Epithelial cell of prostate (primary cell): ENCODE measurements at regions not wholly inside any gene's neighbourhood (a gene's known extent, or its start where the extent isn't known, plus 50 kb on each side); places are given as distances from the start of the nearest gene placed in this dataset.

Experiments used
- DNase-seq: peaks from one replicate; pipeline ENCODE4 v3.0.0-alpha.2; 2011; ENCODE audit warnings: low read depth, low spot score
- H3K27ac ChIP-seq: fragments of 450-650 bp; 2 replicates; pipeline ENCODE4 v1.5.1; 2017; ENCODE audit warnings: mild to moderate bottlenecking

DNA sequence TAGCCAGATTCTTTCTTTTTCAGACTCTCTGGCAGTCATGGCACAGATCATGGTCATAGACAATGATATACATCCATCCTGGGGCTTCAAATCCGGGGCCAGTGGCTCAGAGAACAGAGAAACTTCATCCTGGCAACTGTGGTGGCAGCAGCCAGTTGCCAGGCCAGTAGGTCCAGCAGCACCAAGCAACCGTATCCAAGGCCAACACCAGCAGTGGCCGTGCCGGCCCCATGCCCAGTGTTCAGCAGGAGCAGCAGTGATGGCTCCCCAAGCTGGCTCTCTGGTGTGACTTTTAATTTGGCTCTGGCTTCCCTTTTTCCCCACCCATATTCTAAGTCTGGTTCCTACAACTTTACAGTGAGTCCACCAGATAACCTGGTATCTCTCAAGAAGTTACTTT lies 300.5 kb downstream of the DEPDC1B start:
- H3K27ac ChIP-seq = no peak overlapping the region
- no peak for DNase-seq

DNA sequence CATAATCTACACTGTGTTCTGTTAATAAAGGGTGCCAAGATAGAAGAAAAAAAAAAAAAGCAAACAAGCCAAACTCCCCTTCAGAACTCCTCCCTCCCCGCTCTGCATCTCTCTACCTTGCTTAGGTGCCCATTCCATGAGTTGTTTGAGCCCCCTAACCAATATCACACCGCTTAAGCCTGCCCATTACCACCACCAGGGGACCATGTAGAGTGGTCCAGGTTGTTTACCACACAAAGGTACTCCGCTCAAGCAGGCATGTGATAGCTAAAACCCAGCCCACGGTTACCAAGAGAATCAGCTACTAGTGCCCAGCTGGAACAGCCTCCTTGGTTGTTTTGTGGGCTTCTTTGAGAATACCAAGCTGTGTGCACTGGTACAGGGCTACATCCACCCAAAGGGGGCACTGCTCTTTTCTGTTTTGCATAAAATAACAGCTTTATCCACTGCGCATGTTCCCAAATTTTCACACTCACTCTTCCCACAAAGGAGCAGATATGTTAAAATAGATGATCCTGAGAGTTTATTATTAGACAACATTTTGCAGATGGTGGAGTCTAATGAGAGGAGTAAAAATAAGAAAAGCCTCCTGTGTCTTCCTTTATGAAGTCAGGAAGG lies 304.1 kb downstream of the DEPDC1B start:
- no peak overlapping the region for H3K27ac ChIP-seq
- no peak for DNase-seq

DNA sequence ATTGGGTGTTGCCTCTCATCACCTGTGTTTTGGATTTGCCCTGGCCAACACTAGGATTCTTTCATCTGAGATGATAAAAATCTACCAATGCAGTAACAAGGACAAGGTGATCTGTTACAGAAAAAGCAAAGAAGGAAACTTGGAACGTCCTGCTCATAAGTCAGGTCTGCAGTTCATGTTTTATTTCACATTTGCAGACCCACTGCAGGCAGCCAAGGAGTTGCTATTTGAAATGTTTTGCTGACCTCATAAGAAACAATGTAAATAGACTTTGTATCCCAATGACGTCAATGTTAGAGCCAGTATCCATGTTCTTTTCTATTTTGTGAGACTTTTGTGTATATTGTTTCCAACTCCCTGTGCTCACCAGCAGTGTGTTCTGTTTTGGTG lies 312.9 kb downstream of the DEPDC1B start:
- H3K27ac ChIP-seq = no peak overlapping the region
- DNase-seq = no peak

DNA sequence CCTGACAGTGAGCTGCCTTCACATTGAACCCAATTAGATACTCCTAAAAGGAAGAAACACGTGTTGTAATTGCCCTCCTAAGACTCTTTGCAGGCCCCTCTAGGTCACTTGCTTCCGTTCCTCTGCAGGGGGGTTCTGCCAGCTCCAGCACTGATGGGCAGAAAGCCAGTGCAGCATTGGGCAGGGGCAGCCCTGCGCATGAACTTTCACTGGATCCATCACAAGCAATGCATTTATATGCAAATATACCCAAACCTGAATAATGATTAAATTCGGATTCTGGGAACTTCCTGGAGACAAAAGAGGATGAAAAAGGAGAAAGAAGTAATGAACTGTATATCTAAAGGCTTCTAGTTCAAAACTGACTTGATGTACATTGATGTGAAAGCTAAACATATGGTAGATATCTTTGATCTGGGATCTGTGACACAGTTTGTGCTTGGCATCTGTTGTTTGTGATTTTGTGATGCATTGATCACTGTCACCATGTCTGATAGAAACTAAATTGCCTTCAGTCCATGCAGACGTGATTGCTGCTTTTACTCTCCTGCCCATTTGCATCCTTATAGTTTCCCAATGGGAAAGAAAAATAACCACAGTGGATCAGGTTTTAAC lies 313.4 kb downstream of the DEPDC1B start:
- no peak for DNase-seq
- H3K27ac ChIP-seq = no peak overlapping the region

DNA sequence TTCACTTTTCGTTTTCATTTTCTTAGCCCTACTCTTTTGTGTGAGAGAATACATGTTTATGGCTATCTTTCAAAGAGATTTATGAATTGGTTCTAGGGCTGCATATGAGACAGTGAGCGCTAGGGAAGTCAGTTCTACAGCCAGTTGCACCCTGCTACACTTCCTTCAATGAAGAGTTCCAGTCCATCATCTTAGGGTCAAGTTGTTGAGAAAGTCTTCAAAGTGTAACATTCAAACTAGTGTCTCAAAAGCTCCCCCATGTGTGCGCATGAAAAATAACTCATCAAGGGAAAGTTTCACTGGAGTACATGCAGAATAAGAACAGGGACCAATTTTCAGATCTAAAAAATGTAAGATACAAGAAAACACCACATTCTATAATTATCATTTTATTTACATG lies 317.2 kb downstream of the DEPDC1B start:
- H3K27ac ChIP-seq = no peak overlapping the region
- no peak for DNase-seq

DNA sequence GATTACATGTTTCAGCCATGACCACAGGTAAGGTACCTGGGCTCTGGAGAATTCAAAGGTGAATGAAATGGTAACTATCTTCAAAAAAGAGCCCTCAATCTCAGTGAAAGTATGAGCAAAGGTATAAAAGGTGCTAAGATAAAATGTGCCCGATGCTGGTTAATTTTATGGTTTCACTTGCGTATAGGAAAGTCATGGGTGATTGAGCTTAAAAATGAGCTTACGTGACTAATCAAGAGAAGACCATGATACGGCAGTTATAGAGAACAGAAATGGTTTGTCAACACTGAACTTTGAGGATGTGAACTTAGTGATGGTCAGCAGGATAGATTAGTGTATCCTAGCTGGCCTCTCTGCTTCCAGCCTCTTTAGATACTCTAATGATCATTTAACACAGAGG lies 320.1 kb downstream of the DEPDC1B start:
- no peak for DNase-seq
- no peak overlapping the region for H3K27ac ChIP-seq

DNA sequence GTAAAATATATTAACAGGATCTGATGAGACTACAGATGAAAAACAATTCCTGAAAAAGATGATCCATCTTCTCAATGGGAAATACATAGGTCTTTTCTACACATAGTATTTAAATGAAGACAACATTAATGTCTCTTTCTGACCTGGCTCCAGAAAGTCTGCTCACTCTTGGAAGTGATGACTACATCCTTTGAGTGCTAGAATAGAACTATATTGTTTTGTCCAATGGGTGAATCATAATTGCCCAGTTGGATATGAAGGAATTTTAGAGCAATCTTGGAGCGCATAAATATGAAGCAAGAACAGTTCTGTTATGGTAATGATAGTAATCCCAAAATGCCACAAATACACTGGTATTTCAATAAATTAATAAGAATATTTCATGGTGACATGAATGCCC lies 322.1 kb downstream of the DEPDC1B start:
- no peak overlapping the region for H3K27ac ChIP-seq
- no peak for DNase-seq

DNA sequence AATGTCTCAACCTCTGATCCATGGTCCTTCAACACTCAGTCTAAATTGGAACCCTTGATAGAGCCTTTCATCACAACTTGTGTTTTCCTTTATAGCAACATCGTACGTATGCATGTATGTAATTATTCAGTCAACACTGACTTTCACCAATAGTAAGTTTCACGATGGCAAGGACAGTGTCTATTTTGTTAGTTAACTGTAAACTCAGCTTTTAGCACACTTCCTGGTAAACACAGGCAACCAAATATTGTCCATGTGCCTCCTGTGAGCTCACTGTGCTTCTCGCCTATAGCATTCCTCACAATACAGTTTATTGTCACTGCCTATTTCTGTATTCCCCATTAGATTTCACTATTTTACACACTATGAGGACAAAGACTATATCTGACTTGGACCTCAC lies 323.1 kb downstream of the DEPDC1B start:
- H3K27ac ChIP-seq = no peak overlapping the region
- DNase-seq = no peak

DNA sequence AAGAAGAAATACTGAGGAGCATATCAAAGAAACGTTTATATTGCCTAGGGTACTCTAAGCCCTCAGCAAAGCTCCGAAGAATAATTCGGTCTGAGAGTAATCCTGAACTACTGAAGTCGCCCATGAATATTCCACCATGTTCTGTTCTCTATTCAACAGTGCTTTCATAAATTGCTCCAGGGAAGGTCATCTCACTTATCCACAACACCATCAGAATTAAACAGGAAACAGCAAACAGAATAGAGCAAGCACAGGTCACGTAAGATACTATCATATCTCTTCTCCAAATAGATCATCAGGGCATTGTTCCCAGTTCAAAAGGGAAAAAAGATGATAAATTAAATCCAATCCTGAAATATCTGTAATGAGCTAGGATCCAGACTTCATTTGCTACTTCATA lies 325.6 kb downstream of the DEPDC1B start:
- no peak for DNase-seq
- H3K27ac ChIP-seq = no peak overlapping the region

DNA sequence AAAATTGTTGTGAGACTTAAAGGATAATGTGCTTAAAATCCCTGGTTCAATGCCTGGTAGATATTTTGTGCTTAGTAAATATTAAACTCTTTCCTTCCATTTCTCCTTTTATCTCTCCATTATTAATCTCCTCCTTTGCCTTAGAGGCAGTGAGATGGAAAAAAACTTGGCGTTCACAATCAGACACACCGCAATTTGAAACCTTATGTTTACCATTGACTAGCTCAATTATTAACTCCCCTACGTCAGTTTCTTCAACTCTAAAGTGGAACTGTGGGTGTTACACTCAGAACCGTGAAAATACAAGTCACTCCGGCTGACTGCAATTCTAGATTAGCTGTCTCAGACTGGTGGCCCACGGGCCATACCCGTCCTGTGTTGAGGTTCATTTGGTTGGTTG lies 327.2 kb downstream of the DEPDC1B start:
- no peak for DNase-seq
- no peak overlapping the region for H3K27ac ChIP-seq

DNA sequence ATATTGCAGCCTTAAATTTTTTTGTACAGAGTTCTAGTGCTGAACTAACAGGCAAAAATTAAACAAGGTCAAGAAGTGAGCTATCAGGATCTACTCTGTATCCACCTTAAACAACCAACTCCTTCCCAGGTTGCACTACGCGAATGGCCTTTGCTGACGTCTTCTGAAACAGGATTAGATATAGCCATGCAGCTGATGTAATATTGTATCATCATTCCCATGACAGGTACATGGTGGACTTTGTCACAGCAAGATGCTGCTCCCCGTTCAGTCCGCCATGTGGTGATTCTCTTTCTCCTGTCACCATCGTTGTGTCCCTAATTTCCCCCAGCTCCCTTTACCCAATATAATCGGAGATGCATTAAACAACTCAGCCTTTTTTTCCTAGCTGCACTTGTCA lies 328.9 kb downstream of the DEPDC1B start:
- DNase-seq = no peak
- no peak overlapping the region for H3K27ac ChIP-seq

DNA sequence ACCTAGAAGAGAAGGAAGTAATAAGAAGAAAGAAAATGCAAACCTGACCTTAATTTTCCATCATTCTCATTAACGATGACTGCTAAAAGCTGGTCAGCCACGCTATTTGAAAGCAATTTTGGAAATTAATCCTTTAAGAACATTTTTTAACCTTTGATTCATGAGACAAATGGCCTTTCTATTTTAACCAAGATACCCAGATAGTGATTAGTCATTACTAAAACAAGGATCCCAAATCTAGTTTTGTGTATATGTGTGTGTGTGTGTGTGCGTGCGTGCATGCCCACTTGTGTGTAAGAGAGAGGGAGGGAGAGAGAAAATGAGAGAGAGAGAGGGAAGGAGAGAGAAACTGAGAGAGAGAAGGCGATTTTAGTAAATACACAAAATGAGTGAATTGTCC lies 329.5 kb downstream of the DEPDC1B start:
- no peak for DNase-seq
- H3K27ac ChIP-seq = no peak overlapping the region

DNA sequence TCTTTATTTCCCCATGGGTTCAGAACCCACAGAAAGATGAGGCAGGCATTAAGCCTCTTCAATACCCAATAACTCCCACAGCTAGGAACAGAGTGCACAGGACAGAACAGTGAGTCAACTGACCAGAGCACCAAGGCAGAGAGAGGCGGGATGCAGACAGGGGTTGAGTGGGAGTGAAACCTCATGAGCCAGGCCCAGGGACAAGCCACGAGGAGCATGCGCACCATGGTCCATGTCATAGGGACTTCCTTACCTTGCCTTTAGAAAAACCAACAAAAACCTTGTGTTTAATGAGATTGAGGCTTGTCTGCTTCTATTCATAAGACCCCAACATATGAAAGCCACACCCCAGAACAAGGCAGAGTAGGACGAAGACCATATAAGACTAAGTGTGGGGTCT lies 330.6 kb downstream of the DEPDC1B start:
- H3K27ac ChIP-seq = no peak overlapping the region
- DNase-seq = no peak

DNA sequence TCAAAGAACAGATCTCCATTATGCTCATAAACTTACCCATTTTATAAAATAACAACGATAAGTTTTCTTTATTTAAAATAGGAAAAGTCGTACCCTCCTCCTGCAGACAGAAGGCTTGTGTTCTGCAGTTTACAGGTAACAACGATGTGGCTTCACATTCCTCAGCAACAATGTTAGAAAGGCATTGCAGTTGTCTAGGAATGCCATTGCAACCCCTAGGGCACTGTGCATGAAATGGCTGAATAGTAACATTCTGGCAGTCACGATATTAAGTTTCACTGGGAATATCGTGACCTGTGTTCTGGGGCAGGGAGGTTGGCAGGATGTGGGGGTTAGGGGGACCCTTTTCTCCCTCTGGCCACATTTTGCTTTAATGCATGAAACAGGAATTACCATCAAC lies 331.9 kb downstream of the DEPDC1B start:
- no peak for DNase-seq
- no peak overlapping the region for H3K27ac ChIP-seq

DNA sequence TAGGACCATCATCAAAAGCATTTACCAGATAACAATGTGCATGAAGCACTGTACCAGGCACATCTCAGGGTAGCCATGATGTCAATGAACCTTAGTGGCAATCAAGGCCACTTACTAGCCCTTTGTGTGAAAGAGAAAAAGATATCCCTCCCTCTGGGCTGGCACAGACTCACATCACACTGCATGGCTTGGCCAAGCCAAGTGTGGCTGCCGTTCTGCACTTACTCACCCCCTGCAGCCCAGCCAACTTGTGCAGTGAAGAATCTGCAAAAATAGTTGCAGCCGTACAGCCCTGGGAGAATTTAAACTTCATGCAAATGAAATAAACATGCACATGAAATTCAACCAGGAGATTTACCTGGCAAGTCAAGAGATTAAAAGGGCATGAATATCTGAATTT lies 333.5 kb downstream of the DEPDC1B start:
- no peak overlapping the region for H3K27ac ChIP-seq
- DNase-seq = no peak

DNA sequence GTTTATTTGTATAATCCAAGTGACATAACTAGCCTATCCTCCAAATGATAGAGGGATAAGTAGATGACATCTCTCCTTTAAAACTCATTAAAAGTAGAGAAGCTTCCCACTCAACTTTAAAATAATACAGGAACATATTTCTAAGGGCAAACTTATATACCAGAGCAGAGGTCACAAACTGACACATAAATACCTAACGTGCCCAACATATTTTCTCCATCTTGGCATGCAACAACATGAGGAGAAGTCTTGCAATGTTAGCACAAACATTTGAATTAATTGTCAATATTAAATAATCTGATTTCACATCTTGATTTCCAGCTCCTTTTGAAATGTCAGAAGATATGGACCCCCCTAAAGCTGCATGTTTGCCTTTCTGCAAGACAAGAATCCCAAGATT lies 335.0 kb downstream of the DEPDC1B start:
- no peak overlapping the region for H3K27ac ChIP-seq
- no peak for DNase-seq

DNA sequence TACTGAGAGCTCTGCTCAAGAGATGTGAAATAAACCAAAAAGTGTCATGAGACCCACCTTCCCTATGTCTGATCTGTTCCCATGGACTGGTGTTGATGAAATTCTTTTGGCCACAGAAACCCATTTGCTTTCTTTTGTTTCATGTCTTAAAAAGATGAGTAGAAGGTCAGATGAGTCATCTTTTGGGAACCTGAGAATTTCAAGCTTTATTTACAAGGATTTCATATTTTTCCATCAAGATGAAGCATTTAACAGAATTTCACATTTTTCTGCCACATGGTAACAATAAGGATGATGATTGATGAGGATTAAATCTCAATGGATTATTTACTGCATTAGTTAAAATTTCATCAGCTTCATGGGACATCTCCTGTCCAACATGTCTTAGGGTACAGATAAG lies 337.8 kb downstream of the DEPDC1B start:
- no peak overlapping the region for H3K27ac ChIP-seq
- no peak for DNase-seq

DNA sequence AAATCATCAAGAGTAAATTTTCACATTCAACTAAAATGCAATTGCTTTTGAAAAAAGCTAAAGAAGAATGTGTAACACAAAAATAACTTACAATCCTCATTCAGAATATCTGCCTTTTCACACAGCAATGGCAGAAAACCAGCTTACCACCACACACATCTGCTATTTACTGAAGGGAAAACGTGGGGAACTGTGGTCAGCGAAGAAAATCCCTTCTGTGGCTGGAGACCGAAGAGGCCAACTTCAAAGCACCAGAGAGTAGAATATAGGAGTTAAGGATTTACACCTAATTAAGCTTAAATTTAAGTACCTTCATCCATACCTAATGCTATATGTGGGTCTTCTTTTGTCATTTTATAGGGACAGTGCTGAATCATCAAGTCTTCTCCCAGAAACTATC lies 339.6 kb downstream of the DEPDC1B start:
- H3K27ac ChIP-seq = no peak overlapping the region
- no peak for DNase-seq

DNA sequence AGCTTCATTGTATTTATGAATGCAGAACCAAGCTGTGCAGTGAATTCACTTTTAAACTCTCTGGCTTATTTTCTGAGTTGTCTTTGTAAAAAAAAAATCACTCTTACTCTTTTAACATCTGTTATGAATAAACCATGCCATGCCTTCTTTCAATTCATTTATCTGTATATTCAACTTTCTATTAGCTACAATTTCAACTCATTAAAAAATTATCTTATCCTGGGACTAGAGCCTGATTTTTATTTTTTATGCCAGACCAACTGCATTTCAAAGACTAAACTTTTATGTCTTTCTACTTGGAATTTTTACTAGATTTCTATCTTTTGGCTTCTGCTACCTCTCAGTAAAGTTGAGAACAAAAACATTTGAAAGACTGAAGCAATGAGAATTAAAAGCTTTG lies 342.7 kb downstream of the DEPDC1B start:
- no peak for DNase-seq
- no peak overlapping the region for H3K27ac ChIP-seq

DNA sequence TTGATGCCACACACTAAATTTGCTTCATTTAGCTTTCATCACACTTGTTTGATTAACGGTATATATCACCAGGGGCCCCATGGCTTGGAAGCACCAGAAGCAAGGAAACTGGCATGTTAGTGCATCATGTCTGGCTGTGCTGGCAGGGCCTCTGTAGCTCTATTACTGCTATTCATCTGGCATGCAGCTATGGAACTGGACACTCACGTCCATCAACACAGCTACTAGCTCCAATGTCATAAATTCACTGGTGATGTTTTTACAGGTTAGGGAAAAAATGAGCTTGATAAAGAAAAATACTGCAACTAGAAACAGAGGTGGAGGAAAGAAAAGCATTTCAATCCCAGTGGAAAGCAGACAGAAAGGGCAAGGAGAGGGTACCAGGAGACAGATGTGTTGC lies 343.2 kb downstream of the DEPDC1B start:
- H3K27ac ChIP-seq = no peak overlapping the region
- no peak for DNase-seq

DNA sequence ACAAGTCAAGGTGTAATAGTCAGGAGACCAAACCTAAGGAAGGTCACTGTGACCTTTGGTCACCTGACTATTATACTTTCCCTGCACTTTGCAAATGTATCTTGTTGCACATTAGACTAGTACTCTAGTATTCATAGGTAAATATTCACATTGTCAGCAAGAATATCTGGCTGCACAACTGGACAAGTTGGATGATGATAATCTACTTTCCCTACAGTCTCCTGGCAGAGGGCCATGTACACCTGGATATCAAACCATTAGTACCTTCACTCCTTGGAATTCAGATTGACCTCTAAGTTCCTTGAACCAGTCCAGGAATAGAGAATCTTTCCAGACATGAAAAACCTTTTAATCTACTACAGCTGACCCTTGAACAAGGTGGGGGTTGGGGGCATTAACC lies 344.8 kb downstream of the DEPDC1B start:
- no peak overlapping the region for H3K27ac ChIP-seq
- no peak for DNase-seq

DNA sequence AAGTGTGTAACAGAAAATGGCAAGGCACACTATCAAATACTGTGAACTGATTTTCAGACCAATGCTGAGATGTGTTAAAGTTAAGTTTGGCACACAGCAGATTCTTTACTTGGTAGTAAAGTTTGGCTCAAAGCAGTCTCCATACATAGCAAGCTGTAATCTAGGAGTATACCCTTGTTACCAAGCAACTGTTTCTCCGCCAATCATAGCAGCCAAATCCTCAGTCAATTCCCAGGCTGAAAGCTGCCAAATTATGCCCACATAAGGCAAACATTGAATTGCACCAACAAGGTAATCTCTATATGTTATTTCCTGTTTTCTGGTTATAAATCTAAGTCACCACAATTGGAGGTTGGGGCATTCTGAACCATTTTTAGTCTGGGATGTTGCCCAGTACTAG lies 345.7 kb downstream of the DEPDC1B start:
- H3K27ac ChIP-seq = no peak overlapping the region
- no peak for DNase-seq
